Activated CD8-positive, alpha-beta memory T cell treated with anti-CD3 and anti-CD28 coated beads, Interleukin-2, amount 50 U/mL, for 24 hours (primary cell): ENCODE measurements at regions not wholly inside any gene's neighbourhood (a gene's known extent, or its start where the extent isn't known, plus 50 kb on each side); places are given as distances from the start of the nearest gene placed in this dataset.

Experiments
- DNase-seq: peaks from one replicate; pipeline ENCODE4 v3.0.0-alpha.2; 2020; ENCODE audit errors: extremely low read depth

DNA sequence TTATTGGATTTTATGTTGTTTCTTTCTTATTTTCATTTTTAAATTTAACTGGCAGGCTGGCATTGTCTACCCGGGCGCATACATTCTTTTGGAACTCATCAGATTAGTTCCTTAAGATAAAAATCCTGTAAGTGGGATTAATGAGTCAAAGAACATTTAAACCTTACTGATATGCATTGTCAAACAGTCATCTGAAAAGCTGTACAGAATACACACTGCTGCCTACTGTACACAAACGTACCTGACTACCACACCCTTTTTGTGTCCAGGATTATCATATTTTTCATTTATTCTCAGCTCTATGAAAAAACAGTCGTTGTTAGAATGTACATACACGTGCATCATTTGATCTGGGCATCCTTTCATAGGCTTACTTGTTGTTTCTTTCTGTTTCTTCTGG lies 358.3 kb downstream of the EFNB2 start:
- no peak for DNase-seq

DNA sequence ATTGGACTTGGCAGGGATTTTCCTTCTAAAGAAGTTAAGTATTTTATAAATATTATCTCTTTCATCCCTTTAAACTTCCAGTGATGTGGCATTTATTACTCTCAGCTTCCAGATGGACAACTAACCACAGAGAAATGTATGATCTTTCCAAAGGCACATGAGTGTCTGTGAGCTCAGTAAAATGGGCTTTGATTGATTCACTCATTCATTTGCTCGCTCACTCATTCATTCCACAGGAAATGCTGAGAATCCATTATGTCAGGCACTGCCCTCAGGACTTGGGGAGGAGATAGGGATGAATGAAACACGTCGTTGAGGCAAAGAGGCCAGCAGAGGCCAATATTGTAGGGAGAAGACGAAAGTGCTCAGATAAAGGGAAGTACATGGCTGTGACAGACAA lies 359.3 kb downstream of the EFNB2 start:
- DNase-seq = no peak

DNA sequence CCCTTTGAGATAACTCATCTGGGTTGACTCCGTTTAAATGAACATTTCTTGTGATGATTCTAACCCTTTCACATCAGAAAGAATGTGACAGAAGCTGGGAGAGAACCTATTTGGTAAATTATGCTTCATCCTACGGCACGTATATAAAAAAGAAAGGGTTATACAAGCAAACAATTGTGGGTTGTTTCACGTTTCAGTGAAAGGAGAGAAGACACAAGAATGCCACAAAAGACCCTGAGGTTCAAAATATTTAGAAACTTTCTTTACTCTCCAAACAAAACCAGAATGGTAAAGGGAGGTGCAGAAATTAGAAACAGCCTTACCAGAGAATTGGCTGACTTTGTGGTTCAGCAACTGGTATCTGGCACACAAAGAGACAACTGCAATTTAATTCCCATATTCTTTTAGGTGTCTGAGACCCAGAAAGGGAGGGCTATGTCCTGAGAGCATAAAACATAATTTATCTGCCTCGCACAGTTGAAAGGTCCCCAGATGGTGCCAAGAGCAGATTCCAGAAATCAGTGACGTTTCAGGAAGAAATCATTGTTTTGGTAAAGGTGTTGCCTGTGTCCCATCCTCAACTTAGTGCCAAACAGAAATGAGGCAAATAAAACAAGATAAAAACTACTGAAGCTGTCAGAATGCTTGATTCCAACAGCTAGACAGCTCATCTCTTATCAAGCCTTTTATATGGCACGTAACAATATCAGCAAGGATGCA lies 361.4 kb downstream of the EFNB2 start:
- no peak for DNase-seq

DNA sequence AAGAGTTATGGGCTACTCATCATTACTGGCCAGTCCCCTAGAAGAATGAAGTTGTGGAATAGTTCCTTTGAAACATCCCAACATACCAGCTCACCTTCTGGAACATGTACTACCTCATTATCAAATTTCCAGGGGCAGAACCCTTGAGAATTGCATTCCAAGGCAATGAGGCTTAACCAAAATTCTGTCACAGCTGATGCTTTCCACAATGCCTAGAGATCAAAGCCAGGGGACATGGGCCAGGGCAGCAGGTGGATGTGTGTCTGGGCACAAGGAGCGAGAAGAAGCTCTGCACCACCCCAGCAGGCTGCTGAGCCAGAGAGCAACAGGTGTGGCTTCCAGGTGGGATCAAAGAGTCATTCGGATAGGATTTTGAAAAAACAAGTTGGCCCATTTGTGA lies 362.1 kb downstream of the EFNB2 start:
- no peak for DNase-seq

DNA sequence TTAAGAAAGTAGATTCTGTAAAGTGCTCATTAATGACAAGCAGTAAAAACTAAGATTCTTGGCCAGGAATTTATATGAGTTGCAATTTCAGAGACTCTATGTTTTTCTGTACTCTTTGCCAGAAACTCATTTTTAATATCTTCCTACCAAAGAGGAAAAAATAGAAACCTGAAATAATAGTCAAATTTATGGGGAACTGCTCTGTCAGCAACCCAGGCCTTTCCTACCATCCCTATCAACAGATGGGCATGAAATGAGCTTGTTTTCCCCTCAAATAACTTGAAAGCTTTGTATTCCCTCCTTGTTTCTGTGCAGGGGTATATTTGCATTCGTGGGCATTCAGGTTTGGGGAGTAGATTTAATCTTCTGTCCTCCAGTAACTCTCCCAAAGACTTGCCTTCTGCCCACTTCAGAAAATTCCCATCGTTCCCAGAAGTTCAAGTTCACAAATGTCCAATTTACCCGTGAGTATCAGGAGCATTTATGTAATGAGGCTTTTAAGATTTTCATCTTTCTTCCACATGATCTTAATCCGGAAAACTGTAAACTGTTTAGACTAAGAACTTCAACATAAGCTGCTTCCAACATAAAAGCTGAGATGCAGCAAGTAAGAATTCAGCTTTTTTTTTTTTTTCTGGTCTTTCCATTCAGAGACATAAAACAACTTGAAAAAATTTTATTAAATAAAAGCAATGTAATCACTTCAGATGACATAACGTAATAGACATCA lies 363.1 kb downstream of the EFNB2 start:
- DNase-seq = no peak

DNA sequence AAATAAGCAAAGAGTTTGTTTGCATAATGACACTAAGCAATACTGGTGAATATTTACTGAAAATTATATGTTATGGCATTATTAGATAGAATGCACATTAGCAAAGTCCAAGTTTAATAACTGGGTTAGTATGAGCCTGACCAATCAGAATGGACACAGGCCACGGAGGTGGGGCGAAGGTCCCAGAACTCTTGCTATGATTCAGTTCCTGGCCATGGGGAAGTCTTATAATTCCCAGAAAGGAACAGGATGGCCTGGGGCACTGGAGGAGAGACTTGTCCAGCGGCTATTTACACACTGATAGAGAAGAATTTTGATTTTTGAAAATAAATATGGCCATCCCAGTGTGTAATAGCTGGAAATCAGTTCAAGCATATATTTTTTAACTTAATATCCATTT lies 372.0 kb downstream of the EFNB2 start:
- no peak for DNase-seq

DNA sequence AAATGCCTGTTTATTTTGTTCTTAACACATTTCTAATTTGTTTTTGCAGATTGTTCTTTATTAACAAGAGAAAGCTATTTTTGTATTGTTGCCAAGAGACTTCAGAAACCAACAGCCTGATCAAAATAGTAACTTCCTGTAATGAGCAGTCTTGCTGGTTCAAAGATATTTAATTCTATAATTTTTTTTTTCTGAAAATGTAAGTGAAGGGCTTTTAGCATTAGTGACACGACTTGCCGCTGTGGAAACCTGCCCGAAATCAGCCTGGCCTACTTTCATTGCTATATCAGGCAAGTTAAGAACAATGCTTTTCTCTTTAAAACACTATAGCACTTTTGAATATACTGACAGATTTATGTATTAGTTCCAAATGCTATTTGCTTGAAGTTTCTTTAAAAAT lies 374.3 kb downstream of the EFNB2 start:
- no peak for DNase-seq

DNA sequence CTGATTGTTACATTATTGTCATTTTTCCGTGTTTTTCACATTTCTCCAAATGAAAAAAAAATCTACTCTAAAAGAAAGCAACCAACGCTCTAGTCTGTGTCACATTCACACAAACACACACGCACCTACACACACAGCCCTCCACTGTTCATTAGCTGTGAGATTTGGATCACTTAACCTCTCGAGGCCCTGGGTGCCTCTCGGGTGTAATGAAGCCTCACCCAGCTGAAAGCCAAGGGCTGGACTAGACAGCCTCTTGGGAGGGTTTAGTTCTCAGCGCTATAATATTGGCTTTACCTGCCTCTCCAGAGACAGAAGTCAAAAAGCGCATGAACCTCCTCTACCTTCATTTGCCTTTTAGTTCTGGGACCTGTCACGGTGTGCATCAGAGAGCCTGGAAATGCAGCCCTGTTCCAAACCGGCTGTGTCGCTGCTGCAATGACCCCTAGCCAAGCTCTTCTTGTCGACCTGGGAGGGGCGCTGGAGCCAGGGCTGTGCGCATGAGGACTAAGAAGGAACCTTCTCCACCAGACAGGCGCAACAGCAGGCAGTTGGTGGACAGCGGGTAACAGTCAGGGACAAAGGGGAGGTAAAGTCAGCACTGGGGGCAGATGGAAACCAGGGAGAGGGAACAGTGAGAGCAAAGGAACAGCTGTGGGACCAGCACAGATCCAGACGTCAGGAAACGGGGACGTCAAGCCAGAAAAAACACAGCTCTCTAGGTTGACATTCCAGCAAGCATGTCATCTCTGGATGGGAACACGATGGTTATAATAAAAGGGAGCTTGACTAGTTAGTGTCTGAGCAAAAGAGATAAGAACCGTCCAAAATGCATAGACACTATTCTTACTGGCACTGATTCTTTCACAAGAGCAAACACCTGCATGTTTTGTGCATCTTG lies 375.9 kb downstream of the EFNB2 start:
- DNase-seq = no peak

DNA sequence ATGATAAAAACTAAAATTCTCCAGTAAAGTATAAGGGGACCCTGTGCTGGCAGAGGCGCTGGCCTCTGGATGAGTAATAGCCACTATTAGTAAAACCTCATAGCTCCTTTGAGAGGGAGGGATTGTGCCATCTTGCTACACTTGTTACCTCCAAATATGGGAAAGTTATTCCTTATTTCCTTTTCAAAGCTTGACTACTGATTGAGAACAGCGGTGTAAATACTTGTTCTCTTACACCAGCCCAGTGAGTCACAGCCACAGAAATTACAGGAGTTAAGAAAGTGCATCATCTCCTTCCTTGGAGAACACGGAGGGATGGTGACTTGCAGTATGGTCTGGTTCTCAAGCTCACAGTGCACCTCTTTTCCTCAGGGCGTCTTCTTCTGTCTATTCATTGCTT lies 379.0 kb downstream of the EFNB2 start:
- no peak for DNase-seq

DNA sequence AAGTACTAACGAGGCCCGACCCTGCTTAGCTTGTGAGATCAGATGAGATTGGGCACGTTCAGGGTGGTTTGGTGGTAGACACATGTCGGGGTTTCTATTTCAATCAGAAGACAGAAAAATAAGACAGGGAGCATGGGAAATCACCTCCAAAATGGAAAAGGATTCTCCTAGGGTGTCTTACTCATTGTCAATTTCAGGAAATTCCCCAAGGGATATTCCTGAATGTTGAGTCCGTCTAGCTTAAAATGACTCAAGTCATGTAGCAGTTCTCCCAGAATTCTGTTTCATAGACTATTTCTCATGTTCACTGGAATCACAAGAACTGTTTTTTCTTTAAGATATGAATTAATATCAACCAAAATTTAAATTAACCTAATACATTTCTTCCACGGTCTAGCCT lies 380.1 kb downstream of the EFNB2 start:
- no peak for DNase-seq

DNA sequence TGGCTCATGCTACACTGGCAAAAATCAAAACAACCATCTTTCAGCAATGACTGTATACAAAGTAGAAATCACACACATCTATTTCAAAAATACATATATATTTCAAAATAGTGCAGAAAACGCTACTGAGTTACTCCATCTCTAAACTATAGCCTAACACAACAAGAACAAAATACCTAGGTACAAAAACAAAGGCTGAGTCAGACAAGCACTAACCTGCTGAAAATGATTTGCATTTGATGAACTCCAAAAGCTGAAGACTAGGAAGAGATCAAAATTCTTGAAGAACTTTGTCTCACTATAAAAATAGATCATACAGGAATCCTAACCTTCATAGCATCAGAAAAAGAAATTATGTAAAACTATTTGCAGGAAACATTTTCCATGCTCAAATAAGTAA lies 381.6 kb downstream of the EFNB2 start:
- no peak for DNase-seq

DNA sequence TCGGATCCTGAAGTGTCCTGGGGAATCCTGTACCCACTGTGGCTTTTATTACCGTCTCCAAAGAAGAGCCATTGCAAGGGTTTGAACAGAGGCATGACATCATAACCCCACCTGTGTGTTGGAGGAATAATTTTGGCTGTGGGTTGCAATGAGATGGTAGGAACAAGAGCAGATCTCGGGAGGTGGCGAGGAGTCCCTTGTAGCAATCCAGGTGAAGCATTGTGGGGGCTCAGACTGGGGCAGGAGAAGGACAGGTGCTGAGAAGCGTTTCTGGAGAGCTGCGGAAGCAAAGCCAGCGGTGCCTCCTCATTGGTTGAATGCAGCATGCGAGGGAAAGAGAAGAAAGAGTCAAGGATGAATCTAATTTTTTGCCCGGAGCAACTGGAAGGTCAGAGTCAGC lies 382.4 kb downstream of the EFNB2 start:
- DNase-seq = no peak

DNA sequence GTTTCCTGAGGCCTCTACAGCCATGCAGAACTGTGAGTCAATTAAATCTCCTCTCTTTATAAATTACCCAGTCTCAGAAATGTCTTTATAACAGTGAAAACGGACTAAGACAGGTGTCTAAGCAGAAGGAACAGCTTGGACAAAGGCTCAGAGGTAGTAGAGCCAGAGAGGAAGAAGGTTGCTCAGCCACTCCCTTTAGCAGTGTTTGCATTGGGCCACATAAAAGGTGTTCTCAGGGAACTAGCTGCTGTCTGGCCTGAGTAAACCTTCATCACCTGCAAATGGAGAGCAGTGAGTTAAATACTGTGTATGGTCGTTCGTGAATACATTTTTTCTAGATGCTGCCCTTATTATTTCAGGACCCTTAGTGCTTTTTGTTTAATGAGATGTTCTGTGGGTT lies 383.4 kb downstream of the EFNB2 start:
- DNase-seq = no peak

DNA sequence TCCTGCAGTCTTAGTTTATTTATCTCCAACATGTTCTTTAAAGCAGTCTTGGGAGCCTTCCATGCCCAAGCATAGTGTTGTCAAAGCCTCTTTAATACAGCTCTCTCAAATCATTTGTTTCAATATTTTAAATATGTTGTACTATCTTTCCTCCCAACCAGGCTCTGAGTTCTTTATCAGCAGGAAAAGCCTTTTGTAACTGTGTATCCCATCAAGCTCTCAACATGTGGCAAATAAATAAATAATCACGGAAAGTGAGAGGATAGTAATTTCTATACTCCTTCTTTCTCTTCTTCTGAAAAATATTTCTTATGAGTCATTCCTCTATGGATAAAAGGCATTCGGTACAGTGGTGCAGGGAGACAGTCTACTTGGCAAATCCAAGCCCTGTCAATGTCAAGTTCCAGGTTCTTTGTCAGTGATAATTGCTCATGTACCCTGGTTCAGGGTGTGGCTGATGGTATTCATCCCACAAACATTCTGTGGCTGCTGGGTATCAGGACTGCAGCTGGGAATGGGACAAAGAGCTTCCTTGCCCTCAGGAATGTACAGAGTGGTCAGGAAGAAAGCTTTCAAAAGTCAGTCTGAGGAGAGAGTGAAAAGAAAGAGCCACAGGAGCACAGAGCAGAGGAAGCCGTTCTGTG lies 384.3 kb downstream of the EFNB2 start:
- DNase-seq = no peak

DNA sequence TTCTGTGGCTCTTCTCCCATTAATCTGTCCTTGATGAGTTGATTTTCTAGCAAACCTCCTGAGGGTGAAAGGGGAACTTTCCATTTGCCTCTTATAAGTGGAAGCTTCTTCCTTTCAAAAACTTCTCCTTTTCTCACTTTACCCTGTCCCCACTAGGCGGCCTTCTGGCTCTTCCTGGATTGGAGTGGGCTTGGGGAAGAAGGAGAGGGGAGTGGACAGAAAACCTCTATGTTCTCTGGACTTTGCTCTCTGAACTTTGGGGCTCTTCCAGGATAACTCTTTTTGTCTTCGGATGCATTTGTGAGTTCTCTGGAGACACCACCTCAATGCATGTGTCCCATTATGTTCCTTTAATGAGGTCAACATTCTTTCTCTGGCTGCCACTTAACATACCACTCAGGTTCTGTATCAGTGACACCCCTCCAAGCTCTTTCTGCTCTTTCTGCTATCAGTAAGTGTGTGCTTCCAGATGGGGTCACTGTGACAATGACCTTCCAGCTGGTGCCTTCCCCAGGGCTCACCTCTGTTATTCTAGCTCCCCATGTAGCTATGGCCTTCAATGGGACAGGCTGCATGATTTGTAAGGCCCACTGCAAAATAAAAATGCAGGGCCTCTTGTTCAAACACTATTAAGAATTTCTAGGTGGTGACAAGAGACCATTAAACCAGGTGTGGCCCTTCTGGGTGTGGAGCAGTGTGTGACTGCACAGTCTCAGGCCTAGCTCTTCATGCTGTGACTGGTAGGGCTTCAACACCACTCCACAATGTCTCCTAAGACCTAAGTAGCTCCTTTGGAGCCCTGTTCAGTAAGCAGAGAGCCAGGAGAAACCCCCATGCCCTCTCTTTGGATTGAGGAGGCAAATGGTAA lies 389.2 kb downstream of the EFNB2 start:
- no peak for DNase-seq

DNA sequence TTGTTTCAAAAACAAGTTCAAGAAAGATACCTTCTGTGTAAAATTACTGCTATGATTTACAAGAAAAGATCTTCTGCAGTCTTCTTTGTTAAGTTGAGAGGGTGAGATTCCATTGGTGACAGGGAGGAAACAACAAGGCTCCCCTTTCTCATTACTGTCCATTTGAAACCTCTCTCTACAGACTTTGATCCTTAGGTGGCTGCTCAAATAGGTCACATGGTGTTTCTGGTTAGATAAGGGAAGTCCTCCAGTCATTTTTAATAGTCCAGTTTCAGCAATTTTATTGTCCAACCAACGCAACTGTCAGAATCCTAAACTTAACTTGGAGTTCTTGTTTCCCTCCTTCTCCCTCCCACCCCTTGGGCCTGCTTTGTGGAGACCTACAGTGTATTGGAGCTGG lies 390.4 kb downstream of the EFNB2 start:
- DNase-seq = no peak

DNA sequence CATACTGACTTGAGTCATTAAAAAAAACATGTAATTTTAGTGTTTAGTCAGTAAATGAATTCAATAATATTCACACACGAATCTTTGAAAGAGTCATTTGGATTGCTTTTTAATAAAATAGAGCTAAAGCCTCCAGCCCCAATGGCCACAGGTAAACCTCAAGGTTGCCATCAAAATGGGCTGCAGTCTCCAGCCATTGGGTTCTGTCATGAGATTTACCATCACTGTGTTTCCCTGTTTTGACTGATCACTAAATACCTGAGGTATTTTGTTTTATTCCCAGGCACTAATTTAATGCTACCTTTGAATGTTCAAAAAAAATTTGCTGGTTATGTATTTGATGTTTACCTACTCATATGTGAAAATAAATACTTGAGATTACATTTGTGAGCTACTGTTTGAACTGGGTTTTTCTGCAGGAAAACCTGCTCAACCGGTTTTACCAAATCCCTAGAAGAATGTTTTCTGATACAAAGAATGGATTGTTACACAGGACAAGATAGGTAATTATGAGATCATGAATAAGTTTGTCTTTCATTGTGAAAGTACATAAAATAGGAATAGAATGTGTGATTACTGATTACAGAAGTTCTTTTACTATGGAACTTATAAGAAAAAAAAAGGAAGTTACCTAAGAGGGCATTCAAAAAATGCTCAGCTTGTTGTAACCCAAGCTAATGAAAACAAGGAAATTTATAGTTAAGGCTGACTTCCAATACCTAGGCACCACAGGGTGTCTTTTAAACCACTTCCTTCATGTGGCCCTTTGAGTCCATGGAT lies 391.3 kb downstream of the EFNB2 start:
- DNase-seq = no peak

DNA sequence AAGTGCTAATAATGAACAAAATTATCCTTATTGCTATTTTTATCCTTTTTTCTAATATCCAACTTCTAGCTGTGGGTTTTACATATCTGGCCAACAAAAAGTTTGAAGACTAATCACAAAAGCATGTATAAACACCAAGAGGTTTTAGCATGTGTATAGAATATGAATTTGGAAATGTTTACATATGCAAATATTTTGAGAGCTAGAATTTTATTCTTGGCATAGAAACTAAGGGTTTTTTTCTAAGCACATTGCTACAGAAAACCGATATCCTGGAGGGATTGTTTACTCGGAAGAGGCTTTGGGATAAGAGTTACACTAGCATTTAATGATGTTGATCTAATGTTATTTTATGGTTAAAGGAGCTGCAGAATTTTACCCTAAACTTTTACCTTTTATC lies 392.1 kb downstream of the EFNB2 start:
- DNase-seq = no peak

DNA sequence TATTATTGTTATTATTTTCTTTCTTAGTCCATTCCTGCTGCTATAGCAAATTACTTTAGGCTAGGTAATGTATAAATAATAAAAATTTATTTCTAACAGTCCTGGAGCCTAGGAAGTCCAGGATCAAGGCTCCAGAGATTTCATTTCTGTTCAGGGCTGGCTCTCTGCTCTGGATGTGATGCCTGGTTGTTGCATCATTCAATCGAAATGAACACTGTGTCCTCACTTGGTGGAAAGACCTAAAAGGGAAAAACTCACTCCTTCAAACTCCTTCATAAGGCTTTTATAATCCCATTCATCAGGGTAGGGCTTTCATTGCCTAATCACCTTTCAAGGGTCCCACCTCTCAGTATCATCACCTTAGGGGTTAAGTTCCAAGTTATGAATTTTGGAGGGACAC lies 395.0 kb downstream of the EFNB2 start:
- no peak for DNase-seq

DNA sequence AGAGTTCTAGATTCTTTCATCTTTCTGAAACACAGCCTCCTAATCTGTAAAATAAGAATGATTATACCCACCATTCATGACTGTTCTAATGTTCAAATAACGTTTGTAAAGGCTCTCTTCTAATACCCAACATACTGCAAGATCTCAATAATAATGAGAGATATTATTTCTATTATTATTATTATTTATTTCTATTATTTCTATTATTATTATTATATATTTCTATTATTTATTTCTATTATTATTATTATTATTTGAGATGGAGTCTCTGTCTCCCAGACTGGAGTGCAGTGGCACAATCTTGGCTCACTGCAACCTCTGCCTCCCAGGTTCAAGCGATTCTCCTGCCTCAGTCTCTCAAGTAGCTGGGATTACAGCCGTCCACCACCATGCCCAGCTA lies 395.5 kb downstream of the EFNB2 start:
- DNase-seq = no peak
